ENCODE measurements at regions not wholly inside any gene's neighbourhood (a gene's known extent, or its start where the extent isn't known, plus 50 kb on each side); places are given as distances from the start of the nearest gene placed in this dataset.

GRCh38 chr5:74212336-74212735 is 428.2 kb downstream of the ENC1 start:
- no peaks in the 10 kb centered on the region for H3K27me3 Mint-ChIP-seq
- no peaks in the 10 kb centered on the region for H3K4me1 Mint-ChIP-seq (ENCODE audit: low read depth)
- H3K4me3 Mint-ChIP-seq (ENCODE audit: low read depth), result no peak overlapping the region
- H3K27ac Mint-ChIP-seq, result no peak overlapping the region
- no peaks in the 10 kb centered on the region for H3K9me3 Mint-ChIP-seq (ENCODE audit: low read depth)
- TF ChIP-seq CTCF (IDR thresholded peaks at IDR 0.05; ENCODE audit: unreplicated experiment), result peak; percentile 40
- DNase-seq (ENCODE audit: low spot score, unreplicated experiment), result no peak
- no peaks in the 10 kb centered on the region for H3K36me3 Mint-ChIP-seq (ENCODE audit: insufficient read depth)

GRCh38 chr5:74209571-74209970 is 431.0 kb downstream of the ENC1 start:
- H3K27me3 Mint-ChIP-seq, result peaks cover 5% of the 10 kb centered on the region
- no peak overlapping the region for H3K27ac Mint-ChIP-seq
- TF ChIP-seq CTCF (IDR thresholded peaks at IDR 0.05; ENCODE audit: unreplicated experiment), result no peak
- H3K36me3 Mint-ChIP-seq (ENCODE audit: insufficient read depth), result no peaks in the 10 kb centered on the region
- no peak for DNase-seq (ENCODE audit: low spot score, unreplicated experiment)
- H3K4me3 Mint-ChIP-seq (ENCODE audit: low read depth), result no peak overlapping the region
- no peaks in the 10 kb centered on the region for H3K9me3 Mint-ChIP-seq (ENCODE audit: low read depth)
- no peaks in the 10 kb centered on the region for H3K4me1 Mint-ChIP-seq (ENCODE audit: low read depth)

GRCh38 chr5:74206579-74207550 is 433.7 kb downstream of the ENC1 start:
- Mint-ChIP-seq H3K36me3 (ENCODE audit: insufficient read depth) (no peaks in the 10 kb centered on the region), H3K4me1 (ENCODE audit: low read depth) (no peaks in the 10 kb centered on the region), H3K4me3 (ENCODE audit: low read depth) (no peak overlapping the region), H3K9me3 (ENCODE audit: low read depth) (no peaks in the 10 kb centered on the region), H3K27ac (no peak overlapping the region), H3K27me3 (peaks cover 5% of the 10 kb centered on the region)
- no peak for TF ChIP-seq CTCF (IDR thresholded peaks at IDR 0.05; ENCODE audit: unreplicated experiment)
- no peak for DNase-seq (ENCODE audit: low spot score, unreplicated experiment)

GRCh38 chr5:74205767-74206578 is 434.6 kb downstream of the ENC1 start:
- Mint-ChIP-seq H3K9me3 (ENCODE audit: low read depth) (no peaks in the 10 kb centered on the region), H3K27ac (no peak overlapping the region), H3K4me1 (ENCODE audit: low read depth) (peaks cover 2% of the 10 kb centered on the region), H3K36me3 (ENCODE audit: insufficient read depth) (no peaks in the 10 kb centered on the region), H3K4me3 (ENCODE audit: low read depth) (no peak overlapping the region), H3K27me3 (peaks cover 5% of the 10 kb centered on the region)
- DNase-seq (ENCODE audit: low spot score, unreplicated experiment), result no peak
- no peak for TF ChIP-seq CTCF (IDR thresholded peaks at IDR 0.05; ENCODE audit: unreplicated experiment)

GRCh38 chr5:74201334-74202081 is 439.0 kb downstream of the ENC1 start:
- Mint-ChIP-seq H3K27me3 (peaks cover 4% of the 10 kb centered on the region), H3K27ac (peak overlapping the region; percentile 23), H3K36me3 (ENCODE audit: insufficient read depth) (no peaks in the 10 kb centered on the region), H3K4me3 (ENCODE audit: low read depth) (no peak overlapping the region), H3K9me3 (ENCODE audit: low read depth) (no peaks in the 10 kb centered on the region), H3K4me1 (ENCODE audit: low read depth) (peaks cover 3% of the 10 kb centered on the region)
- TF ChIP-seq CTCF (IDR thresholded peaks at IDR 0.05; ENCODE audit: unreplicated experiment), result no peak
- no peak for DNase-seq (ENCODE audit: low spot score, unreplicated experiment)
